Astrocyte (in vitro differentiated cells and primary cell): ENCODE measurements at regions not wholly inside any gene's neighbourhood (a gene's known extent, or its start where the extent isn't known, plus 50 kb on each side); places are given as distances from the start of the nearest gene placed in this dataset.
A peak's percentile ranks its signal among the peaks of the same experiment; 100 is the strongest.
"Not testable (repeated sequence)": the region's sequence is repeated elsewhere in the genome, so short reads cannot be mapped to it uniquely, and the experiment has no call there.

Source experiments
- DNase-seq: peaks from one replicate; pipeline ENCODE4 v3.0.0-alpha.2; 2010; ENCODE audit warnings: low read depth
- FAIRE-seq: peaks from 2 replicates; lab custom pipeline; 2011; peaks lifted over from hg19 to GRCh38; lab: Jason Lieb, UNC
- H2AFZ ChIP-seq: 2 replicates; pipeline ENCODE4 v1.6.0; 2012; ENCODE audit warnings: low read depth, low read length, inconsistent platforms
- H3K27ac ChIP-seq: 2 replicates; pipeline ENCODE4 v1.5.1; 2011; ENCODE audit warnings: low read depth, low read length, inconsistent platforms
- H3K27me3 ChIP-seq: 2 replicates; pipeline ENCODE4 v1.6.0; 2011; ENCODE audit warnings: low read length, inconsistent platforms; ENCODE audit not compliant: insufficient read depth
- H3K36me3 ChIP-seq: 2 replicates; pipeline ENCODE4 v1.5.1; 2011; ENCODE audit warnings: low read length, inconsistent platforms; ENCODE audit not compliant: insufficient read depth
- H3K4me1 ChIP-seq: 2 replicates; pipeline ENCODE4 v1.5.1; 2011; ENCODE audit warnings: low read length, inconsistent platforms; ENCODE audit not compliant: insufficient read depth
- H3K4me2 ChIP-seq: 2 replicates; pipeline ENCODE4 v1.6.0; 2012; ENCODE audit warnings: low read length, inconsistent platforms
- H3K4me3 ChIP-seq: 2 replicates; pipeline ENCODE4 v1.5.1; 2011; ENCODE audit warnings: low read depth, mild to moderate bottlenecking, low read length, inconsistent platforms; ENCODE audit not compliant: insufficient read depth
- H3K79me2 ChIP-seq: 2 replicates; pipeline ENCODE4 v1.6.0; 2012; ENCODE audit warnings: mild to moderate bottlenecking, low read length, inconsistent platforms; ENCODE audit not compliant: insufficient read depth
- H3K9ac ChIP-seq: 2 replicates; pipeline ENCODE4 v1.6.0; 2012; ENCODE audit warnings: mild to moderate bottlenecking, low read length, inconsistent platforms
- H3K9me3 ChIP-seq: 2 replicates; pipeline ENCODE4 v1.5.1; 2012; ENCODE audit warnings: low read depth, mild to moderate bottlenecking, low read length, inconsistent platforms; ENCODE audit not compliant: insufficient read depth
- H4K20me1 ChIP-seq: 2 replicates; pipeline ENCODE4 v1.6.0; 2012; ENCODE audit warnings: low read length, inconsistent platforms; ENCODE audit not compliant: insufficient read depth
- H3K27ac Mint-ChIP-seq: one replicate; pipeline ENCODE4 v1.8.0; 2021; ENCODE audit warnings: mild to moderate bottlenecking, mixed read lengths; ENCODE audit not compliant: unreplicated experiment
- H3K27me3 Mint-ChIP-seq: one replicate; pipeline ENCODE4 v1.8.0; 2021; ENCODE audit warnings: low read depth, mixed read lengths; ENCODE audit not compliant: unreplicated experiment
- H3K36me3 Mint-ChIP-seq: one replicate; pipeline ENCODE4 v1.8.0; 2021; ENCODE audit warnings: low read depth, mixed read lengths; ENCODE audit not compliant: unreplicated experiment
- H3K4me1 Mint-ChIP-seq: one replicate; pipeline ENCODE4 v1.8.0; 2021; ENCODE audit warnings: low read depth, mixed read lengths; ENCODE audit not compliant: unreplicated experiment
- H3K4me3 Mint-ChIP-seq: one replicate; pipeline ENCODE4 v1.8.0; 2021; ENCODE audit warnings: mild to moderate bottlenecking, moderate library complexity, mixed read lengths; ENCODE audit not compliant: unreplicated experiment
- H3K9me3 Mint-ChIP-seq: one replicate; pipeline ENCODE4 v1.8.0; 2021; ENCODE audit warnings: mild to moderate bottlenecking, mixed read lengths; ENCODE audit not compliant: unreplicated experiment
- EZH2 ChIP-seq: IDR thresholded peaks from 2 replicates; pipeline ENCODE4 v1.6.1; 2012; ENCODE audit warnings: mild to moderate bottlenecking, low read length, inconsistent platforms; ENCODE audit not compliant: insufficient read depth
- TF ChIP-seq, protein P1 (sequence below): IDR thresholded peaks from 2 replicates; pipeline ENCODE4 v1.5.1; 2011; ENCODE audit warnings: low read depth, mild to moderate bottlenecking, inconsistent platforms, low read length, moderate library complexity; ENCODE audit not compliant: insufficient read depth

GRCh38 chr16:10255728-10256127 lies 73.5 kb upstream of the GRIN2A start:
- no peak overlapping the region for H3K4me2 ChIP-seq
- H3K9me3 Mint-ChIP-seq = no peaks in the 10 kb centered on the region
- no peak overlapping the region for H3K4me3 Mint-ChIP-seq
- no peaks in the 10 kb centered on the region for H3K4me1 Mint-ChIP-seq
- H3K36me3 ChIP-seq = no peaks in the 10 kb centered on the region
- no peak for TF ChIP-seq EZH2
- TF ChIP-seq, protein P1, sequence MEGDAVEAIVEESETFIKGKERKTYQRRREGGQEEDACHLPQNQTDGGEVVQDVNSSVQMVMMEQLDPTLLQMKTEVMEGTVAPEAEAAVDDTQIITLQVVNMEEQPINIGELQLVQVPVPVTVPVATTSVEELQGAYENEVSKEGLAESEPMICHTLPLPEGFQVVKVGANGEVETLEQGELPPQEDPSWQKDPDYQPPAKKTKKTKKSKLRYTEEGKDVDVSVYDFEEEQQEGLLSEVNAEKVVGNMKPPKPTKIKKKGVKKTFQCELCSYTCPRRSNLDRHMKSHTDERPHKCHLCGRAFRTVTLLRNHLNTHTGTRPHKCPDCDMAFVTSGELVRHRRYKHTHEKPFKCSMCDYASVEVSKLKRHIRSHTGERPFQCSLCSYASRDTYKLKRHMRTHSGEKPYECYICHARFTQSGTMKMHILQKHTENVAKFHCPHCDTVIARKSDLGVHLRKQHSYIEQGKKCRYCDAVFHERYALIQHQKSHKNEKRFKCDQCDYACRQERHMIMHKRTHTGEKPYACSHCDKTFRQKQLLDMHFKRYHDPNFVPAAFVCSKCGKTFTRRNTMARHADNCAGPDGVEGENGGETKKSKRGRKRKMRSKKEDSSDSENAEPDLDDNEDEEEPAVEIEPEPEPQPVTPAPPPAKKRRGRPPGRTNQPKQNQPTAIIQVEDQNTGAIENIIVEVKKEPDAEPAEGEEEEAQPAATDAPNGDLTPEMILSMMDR = no peak
- H3K79me2 ChIP-seq = no peaks in the 10 kb centered on the region
- H3K9me3 ChIP-seq = no peaks in the 10 kb centered on the region
- no peaks in the 10 kb centered on the region for H3K27me3 ChIP-seq
- H4K20me1 ChIP-seq = no peaks in the 10 kb centered on the region
- FAIRE-seq = no peak
- H3K27me3 Mint-ChIP-seq = peaks cover 12% of the 10 kb centered on the region
- no peak overlapping the region for H3K4me3 ChIP-seq
- no peak overlapping the region for H3K27ac Mint-ChIP-seq
- no peaks in the 10 kb centered on the region for H3K36me3 Mint-ChIP-seq
- DNase-seq = no peak
- H3K4me1 ChIP-seq = no peaks in the 10 kb centered on the region
- no peak overlapping the region for H2AFZ ChIP-seq
- no peak overlapping the region for H3K27ac ChIP-seq
- no peak overlapping the region for H3K9ac ChIP-seq

DNA sequence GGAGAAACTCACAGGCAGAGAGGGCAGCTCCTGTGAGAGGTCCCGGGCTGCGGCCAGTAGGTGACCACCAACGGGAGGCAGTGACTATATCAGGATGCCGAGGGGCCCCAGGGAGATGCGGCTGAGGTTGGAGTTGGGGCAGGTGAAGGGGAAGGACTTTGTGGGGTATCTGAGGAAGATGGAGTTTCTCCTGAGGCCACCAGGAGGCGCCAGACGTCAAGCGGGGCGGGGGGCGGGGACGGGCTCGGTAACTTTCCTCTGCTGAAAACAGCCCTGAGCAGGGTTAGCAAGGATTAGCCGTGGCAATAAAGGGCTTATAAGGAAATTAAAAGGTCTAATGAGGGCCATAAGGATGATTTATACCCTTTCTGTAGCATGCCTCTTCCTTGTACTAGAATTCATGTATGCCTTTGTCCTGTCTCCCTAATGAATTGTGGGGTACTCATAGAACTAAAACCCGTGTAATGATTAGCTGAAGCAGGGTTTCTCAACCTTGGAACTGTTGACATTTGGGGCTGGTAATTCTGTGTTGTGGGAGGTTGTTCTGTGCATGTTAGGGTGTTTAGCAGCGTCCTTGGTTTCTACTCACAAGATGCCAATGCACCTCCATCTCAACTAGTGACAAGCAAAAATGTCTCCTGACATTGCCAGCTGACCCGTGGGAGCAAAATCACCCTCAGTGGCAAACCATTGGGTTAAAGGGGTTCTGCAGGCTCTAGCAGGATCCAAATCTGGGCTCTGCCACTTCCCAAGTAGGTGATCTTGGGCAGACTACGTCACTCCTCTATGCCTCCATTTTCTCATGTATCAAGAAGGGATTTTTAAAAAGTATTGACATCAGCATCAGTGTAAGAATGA lies 74.8 kb upstream of the GRIN2A start:
- H3K9me3 ChIP-seq = no peaks in the 10 kb centered on the region
- no peak overlapping the region for H3K4me3 Mint-ChIP-seq
- no peak overlapping the region for H2AFZ ChIP-seq
- DNase-seq (no peak), FAIRE-seq (no peak)
- H3K4me1 Mint-ChIP-seq = no peaks in the 10 kb centered on the region
- peaks cover 12% of the 10 kb centered on the region for H3K27me3 Mint-ChIP-seq
- H3K27ac ChIP-seq = no peak overlapping the region
- TF ChIP-seq EZH2 = no peak
- TF ChIP-seq, protein P1 = peak; percentile 41
- H3K9me3 Mint-ChIP-seq = no peaks in the 10 kb centered on the region
- no peak overlapping the region for H3K27ac Mint-ChIP-seq
- no peak overlapping the region for H3K9ac ChIP-seq
- no peaks in the 10 kb centered on the region for H4K20me1 ChIP-seq
- H3K79me2 ChIP-seq = no peaks in the 10 kb centered on the region
- no peaks in the 10 kb centered on the region for H3K36me3 ChIP-seq
- H3K27me3 ChIP-seq = no peaks in the 10 kb centered on the region
- peak overlapping the region; percentile 25 for H3K4me2 ChIP-seq
- no peak overlapping the region for H3K4me3 ChIP-seq
- H3K4me1 ChIP-seq = no peaks in the 10 kb centered on the region
- H3K36me3 Mint-ChIP-seq = no peaks in the 10 kb centered on the region

- H3K27me3 ChIP-seq, H3K4me3 ChIP-seq, H3K27ac Mint-ChIP-seq, H3K4me1 ChIP-seq, FAIRE-seq, H3K4me1 Mint-ChIP-seq, H2AFZ ChIP-seq, H3K4me2 ChIP-seq, H3K9me3 ChIP-seq, H4K20me1 ChIP-seq, H3K27ac ChIP-seq, H3K36me3 ChIP-seq, H3K9ac ChIP-seq, DNase-seq, H3K79me2 ChIP-seq, H3K4me3 Mint-ChIP-seq, H3K9me3 Mint-ChIP-seq, H3K36me3 Mint-ChIP-seq: not testable (repeated sequence)
- peaks cover 12% of the 10 kb centered on the region for H3K27me3 Mint-ChIP-seq
These were observed 75.5 kb upstream of the GRIN2A start for GRCh38 chr16:10257642-10258251.

- not testable (repeated sequence) for H3K4me1 Mint-ChIP-seq, H3K36me3 ChIP-seq, H2AFZ ChIP-seq, H3K4me2 ChIP-seq, H3K36me3 Mint-ChIP-seq, H3K9me3 ChIP-seq, H3K27ac Mint-ChIP-seq, H3K27ac ChIP-seq, H4K20me1 ChIP-seq, DNase-seq, H3K4me3 ChIP-seq, H3K79me2 ChIP-seq, H3K4me1 ChIP-seq, H3K9ac ChIP-seq, H3K4me3 Mint-ChIP-seq, FAIRE-seq, H3K9me3 Mint-ChIP-seq, H3K27me3 ChIP-seq
- H3K27me3 Mint-ChIP-seq = peaks cover 14% of the 10 kb centered on the region
These were observed 76.8 kb upstream of the GRIN2A start for GRCh38 chr16:10258930-10259603.
